ENCODE measurements at regions not wholly inside any gene's neighbourhood (a gene's known extent, or its start where the extent isn't known, plus 50 kb on each side); places are given as distances from the start of the nearest gene placed in this dataset.

DNA sequence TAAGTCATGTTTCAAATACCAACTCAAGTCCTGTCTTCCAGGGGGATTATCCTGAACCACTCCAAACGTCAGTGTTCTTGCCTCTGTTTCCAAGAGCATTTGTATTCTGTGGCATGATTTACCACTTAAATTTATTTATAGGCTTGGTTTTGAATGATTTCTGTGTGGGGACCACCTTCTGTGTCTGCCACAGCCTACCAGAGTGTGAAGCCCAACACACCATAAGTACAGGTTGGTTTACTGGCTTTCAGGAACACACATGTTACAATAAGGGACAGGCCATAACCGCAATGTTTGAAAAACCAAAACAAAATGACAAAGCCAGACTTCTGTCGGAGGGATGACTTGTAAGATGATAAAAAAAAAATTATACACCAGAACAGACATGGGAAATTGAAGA is 56.5 kb upstream of the MAP3K7 start:
- no peak for DNase-seq
- intact Hi-C loops (cut with DNase I; ENCODE audit: low total_unique reads) = no loop called here

DNA sequence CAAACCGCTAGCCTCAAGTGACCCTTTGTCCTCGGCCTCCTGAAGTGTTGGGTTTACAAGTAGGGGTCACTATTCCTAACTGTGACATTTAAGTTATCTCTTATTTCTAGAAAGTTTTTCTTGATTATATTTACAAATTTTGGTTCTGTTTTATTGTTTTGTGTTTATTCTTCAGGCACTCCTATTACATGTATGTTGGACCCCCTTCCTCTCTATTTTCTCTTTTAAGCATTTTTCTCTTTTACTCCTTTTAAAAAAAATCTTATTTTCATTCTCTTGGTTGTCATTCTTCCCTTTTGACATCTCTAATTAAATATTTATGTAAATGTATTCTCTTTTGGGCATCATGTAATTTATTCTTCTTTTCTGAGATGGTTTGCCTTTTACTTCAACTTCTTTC is 50.4 kb upstream of the MAP3K7 start:
- H3K27ac ChIP-seq = no peak overlapping the region
- TF ChIP-seq, protein P1, sequence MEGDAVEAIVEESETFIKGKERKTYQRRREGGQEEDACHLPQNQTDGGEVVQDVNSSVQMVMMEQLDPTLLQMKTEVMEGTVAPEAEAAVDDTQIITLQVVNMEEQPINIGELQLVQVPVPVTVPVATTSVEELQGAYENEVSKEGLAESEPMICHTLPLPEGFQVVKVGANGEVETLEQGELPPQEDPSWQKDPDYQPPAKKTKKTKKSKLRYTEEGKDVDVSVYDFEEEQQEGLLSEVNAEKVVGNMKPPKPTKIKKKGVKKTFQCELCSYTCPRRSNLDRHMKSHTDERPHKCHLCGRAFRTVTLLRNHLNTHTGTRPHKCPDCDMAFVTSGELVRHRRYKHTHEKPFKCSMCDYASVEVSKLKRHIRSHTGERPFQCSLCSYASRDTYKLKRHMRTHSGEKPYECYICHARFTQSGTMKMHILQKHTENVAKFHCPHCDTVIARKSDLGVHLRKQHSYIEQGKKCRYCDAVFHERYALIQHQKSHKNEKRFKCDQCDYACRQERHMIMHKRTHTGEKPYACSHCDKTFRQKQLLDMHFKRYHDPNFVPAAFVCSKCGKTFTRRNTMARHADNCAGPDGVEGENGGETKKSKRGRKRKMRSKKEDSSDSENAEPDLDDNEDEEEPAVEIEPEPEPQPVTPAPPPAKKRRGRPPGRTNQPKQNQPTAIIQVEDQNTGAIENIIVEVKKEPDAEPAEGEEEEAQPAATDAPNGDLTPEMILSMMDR (IDR thresholded peaks at IDR 0.05) = no peak
- no peaks in the 10 kb centered on the region for H3K36me3 ChIP-seq
- H3K4me3 ChIP-seq = no peak overlapping the region
- H3K9me3 ChIP-seq = peaks cover 2 to 11% (median 7%) of the 10 kb centered on the region in 3 donors
- no peaks in the 10 kb centered on the region for H3K27me3 ChIP-seq
- intact Hi-C loops (cut with DNase I; ENCODE audit: low total_unique reads) = no loop called here
- no peaks in the 10 kb centered on the region for H3K4me1 ChIP-seq
- no peak for DNase-seq

More for the DNA sequence above, 56.5 kb upstream of the MAP3K7 start:
- no peaks in the 10 kb centered on the region for H3K27me3 ChIP-seq
- H3K9me3 ChIP-seq = no peaks in the 10 kb centered on the region
- no peak overlapping the region for H3K4me3 ChIP-seq
- no peak overlapping the region for H3K27ac ChIP-seq
- TF ChIP-seq, protein P1 (IDR thresholded peaks at IDR 0.05) = no peak
- H3K4me1 ChIP-seq = no peaks in the 10 kb centered on the region
- no peaks in the 10 kb centered on the region for H3K36me3 ChIP-seq
